HCEC 1CT (cell line): ENCODE measurements at regions not wholly inside any gene's neighbourhood (a gene's known extent, or its start where the extent isn't known, plus 50 kb on each side); places are given as distances from the start of the nearest gene placed in this dataset.
A peak's percentile ranks its signal among the peaks of the same experiment; 100 is the strongest.
"Not testable (repeated sequence)": the region's sequence is repeated elsewhere in the genome, so short reads cannot be mapped to it uniquely, and the experiment has no call there.

Experiments used
- DNase-seq: peaks from one replicate; pipeline ENCODE4 v3.0.0-alpha.2; 2017

DNA sequence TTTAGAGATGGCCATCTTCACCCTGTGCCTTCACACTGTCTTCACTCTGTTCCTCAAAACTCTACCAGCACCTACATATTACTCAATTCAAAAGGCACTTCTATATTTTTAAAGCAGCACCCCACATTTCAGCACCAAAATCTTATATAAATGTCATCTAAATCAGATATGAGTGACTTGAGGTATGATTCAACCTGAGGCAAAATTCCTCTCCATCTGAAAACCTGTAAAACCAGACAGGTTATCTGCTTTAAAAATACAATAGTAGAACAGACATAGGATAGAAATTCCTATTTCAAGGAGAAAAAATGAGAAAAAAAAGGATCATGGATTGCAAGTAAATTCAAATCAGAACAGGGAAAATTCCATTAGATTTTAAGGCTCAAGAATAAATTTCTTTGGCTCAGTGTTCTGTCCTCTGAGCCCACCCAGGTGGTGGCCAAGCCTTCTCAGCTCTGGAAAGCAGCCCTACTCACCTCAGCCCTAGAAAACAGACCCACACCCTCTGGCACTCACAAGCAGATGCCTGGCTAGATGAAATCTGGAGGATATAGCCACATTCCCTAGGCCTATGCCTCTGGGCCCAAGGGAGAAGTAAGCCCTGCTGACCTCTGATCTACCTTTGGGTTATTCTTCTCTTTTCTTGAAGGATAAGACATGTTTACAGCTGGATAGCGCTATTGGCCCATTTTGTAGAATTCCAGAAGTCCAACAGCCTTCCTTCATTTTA lies 211.1 kb upstream of the XIST start:
- DNase-seq = no peak

DNA sequence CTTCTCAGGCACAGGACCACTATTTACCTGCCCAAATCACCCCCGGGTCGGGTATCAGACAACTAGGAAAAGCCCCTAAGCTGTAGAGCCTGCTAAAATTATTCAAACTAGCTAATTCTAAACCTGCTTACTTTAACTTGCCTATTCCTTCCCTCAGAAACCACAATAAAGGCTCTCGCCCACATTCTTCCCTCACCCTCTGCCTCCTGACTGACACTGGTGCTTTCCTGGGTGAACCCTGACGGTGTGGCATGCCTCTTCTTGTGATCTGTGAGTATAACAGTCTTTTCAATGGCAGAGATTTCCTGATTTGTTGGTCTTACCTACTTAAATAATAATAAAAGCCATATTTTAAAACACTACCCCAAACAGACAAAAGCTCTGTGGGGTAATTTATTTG lies 209.4 kb upstream of the XIST start:
- no peak for DNase-seq

DNA sequence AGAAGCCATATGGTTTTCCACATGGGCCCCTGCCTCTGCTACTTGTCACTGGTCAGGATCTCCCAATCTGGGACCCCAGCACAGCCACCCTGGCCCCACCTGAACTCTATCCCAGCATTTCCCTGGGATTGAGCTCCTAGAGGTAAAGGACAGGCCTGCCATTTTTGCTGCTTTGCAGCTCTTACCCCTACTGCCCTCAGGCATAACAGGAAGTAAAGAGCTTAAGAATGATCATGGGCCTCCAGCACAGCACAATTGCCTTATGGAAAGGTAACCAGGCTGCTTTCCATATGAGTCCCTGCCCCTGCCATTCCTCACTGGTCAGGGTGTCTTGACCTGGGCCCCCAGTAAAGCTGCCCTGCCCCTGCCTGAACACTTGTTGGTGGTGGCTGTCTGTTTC lies 196.6 kb upstream of the XIST start:
- DNase-seq = no peak

- not testable (repeated sequence) for DNase-seq
Measured at GRCh38 chrX:74034066-74034465, 181.6 kb upstream of the XIST start.

GRCh38 chrX:74031527-74031926 lies 179.0 kb upstream of the XIST start:
- DNase-seq = not testable (repeated sequence)

DNA sequence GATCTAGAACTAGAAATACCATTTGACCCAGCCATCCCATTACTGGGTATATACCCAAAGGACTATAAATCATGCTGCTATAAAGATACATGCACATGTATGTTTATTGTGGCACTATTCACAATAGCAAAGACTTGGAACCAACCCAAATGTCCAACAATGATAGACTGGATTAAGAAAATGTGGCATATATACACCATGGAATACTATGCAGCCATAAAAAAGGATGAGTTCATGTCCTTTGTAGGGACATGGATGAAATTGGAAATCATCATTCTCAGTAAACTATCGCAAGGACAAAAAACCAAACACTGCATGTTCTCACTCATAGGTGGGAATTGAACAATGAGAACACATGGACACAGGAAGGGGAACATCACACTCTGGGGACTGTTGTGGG lies 178.3 kb upstream of the XIST start:
- not testable (repeated sequence) for DNase-seq

DNA sequence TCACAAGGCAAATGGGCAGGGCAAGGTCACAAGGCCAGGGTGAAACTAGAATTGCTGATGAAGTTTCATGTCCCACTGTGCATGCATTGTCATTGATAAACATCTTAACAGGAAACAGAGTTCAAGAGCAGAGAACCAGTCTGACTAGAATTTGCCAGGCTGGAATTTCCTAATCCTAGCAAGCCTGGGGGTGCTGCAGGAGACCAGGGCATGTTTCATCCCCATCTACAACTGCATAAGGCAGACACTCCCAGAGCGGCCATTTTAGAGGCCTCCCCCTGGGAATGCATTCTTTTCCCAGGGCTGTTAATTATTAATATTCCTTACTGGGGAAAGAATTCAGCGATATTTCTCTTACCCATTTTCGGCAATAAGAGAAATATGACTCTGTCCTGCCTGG lies 172.6 kb upstream of the XIST start:
- DNase-seq = not testable (repeated sequence)

DNA sequence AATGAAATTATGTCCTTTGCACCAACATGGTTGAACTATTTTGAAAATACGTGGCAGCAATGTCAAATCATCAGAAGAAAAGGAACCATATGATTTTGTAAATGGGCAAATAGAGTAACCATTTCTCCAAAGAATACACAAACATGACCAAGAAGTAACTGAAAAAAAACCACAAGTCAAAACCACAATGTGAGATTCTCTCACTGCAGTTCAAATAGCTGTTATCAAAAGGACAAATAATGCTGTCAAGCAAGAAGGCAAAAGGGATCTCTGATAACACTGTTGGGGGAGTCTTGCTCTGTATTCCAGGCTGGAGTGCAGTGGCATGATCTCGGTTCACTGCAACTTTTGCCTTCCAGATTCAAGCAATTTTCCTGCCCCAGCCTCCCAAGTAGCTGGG lies 170.7 kb upstream of the XIST start:
- DNase-seq = no peak

GRCh38 chrX:74018253-74018652 lies 165.7 kb upstream of the XIST start:
- DNase-seq = no peak

GRCh38 chrX:74015379-74016019 lies 163.0 kb upstream of the XIST start:
- peak; percentile 30 for DNase-seq

DNA sequence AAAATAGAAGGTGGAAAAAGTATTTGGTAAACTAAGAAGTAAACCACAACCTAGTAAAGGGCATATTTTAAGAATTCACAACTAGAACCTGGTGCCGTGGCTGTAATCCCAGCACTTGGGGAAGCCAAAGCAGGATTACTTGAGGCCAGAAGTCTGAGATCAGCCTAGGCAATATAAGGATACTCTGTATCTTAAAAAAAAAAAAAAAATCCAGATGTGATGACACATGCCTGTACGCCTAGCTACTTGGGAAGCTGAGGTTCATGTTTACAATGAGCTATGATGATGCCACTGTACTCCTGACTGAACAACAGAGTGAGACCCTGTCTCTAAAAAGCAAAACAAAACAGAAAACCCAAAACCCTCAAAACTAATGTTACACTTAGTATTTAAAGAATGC lies 156.5 kb upstream of the XIST start:
- DNase-seq = peak; percentile 14

DNA sequence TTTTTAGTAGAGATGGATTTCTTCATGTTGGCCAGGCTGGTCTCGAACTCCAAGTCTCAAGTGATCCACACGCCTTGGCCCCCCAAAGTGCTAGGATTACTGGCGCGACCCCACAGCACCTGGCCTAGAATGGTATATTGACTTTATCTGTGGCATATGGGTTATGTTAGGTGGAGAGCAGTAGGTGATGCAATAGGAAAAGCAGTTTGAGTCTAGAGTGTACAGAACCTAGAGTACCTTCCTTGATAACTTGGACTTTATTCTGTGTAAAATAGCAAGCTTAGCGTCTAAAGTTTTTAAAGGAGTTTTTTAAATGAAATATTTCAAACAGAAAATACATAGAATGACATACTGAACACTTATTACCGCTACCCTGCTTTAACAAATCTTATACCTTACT lies 139.5 kb upstream of the XIST start:
- no peak for DNase-seq

DNA sequence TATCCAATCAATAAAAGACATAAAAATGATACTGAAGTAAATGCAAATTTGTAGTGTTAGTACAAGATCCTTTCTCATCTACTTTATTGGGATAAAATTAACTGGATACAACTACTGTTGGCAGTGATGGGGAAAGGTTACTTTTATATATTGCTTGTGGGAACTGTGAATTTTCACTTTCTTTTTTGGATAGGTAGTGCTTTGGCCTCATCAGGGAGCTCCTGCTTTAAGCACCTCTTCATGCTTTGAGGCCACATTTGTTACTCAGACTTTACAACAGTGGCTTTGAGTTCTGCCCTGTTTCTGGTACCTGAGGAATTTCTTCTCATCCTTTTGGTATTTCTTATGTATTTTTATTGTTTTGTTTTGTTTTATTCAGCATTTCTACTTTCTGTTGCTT lies 134.7 kb upstream of the XIST start:
- no peak for DNase-seq

- no peak for DNase-seq
Measured at GRCh38 chrX:73979551-73980131, 127.1 kb upstream of the XIST start.

- no peak for DNase-seq
Measured at GRCh38 chrX:73977542-73978169, 125.1 kb upstream of the XIST start.

GRCh38 chrX:73967461-73967860 lies 114.9 kb upstream of the XIST start:
- not testable (repeated sequence) for DNase-seq

DNA sequence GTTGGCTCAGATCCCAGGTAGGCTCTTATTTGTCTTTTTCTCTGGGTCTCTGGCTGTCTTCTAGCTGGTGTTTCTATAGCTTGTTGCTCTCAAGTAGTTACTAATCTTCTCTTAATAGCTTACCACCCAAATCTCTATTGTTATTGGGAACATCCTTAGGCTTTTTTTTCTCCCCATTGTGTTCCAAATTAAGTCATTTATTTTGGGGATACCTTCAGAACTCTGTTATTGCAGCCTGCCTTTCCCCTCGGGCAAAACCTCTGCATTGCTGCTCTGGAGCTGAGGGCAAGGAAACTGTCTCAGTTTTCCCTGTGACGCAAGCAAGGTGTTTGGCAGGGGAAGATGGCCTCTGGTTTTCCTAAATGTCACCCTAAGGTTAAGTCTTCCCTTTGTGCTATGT lies 113.3 kb upstream of the XIST start:
- DNase-seq = no peak

- DNase-seq = no peak
Measured at GRCh38 chrX:73964579-73964978, 112.1 kb upstream of the XIST start.

DNA sequence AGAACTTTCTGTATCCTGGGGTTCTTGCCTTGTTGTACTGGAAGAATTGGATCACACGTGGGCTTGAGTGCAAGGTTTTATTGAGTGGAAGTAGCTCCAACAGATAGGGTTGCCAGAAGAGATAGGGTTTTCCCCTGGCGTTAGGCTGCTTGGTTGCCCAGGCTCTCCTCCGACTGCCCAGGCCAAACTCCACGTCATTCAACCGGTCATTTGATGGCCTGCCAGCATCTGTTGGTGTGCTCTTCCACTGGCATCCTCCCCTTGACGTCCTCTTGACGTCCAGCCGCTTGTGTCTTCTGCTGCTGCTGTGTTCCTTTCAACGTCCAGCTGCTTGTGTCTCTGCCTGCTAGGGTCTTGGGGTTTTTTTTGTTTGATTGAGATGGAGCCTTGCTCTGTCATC lies 111.2 kb upstream of the XIST start:
- DNase-seq = no peak

DNA sequence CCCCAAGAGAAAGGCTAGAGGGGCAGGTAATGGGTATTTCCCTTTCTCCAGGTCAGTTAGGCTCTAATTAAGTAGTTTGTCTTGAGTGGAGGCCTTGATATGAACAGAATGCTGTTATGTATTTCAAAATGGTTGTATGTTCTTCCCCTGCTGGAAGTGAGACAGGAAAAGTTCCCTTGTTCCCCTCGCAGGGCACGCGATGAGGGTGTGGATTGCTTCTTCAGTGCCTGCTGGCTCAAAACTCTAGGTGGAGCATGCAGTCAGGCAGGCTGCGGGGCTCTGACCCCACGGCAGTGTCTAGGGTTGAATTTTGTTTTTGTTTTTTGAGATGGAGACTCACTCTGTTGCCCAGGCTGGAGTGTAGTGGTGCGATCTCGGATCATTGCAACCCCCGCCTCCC lies 110.4 kb upstream of the XIST start:
- DNase-seq = no peak

DNA sequence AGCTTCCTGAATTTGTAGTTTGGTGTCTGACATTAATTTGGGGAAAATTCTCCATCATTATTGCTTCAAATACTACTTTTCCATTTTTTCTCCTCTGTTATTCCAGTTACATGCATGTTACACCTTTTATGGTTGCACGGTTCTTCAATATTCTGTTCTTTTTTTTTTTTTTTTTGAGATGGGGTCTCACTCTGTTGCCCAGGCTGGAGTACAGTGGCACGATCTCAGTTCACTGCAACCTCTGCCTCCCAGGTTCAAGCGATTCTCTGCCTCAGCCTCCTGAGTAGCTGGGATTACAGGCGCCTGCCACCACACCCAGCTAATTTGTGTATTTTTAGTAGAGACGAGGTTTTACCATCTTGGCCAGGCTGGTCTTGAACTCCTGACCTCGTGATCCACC lies 109.4 kb upstream of the XIST start:
- not testable (repeated sequence) for DNase-seq

- DNase-seq = no peak
Measured at GRCh38 chrX:73944563-73944908, 92.0 kb upstream of the XIST start.

GRCh38 chrX:73943693-73944562 lies 91.4 kb upstream of the XIST start:
- DNase-seq = peak; percentile 78
